Islet of Langerhans (tissue), 1 donor: ENCODE measurements at regions not wholly inside any gene's neighbourhood (a gene's known extent, or its start where the extent isn't known, plus 50 kb on each side); places are given as distances from the start of the nearest gene placed in this dataset.

Experiments
- FAIRE-seq: peaks from one replicate; lab custom pipeline; 2011; peaks lifted over from hg19 to GRCh38; lab: Jason Lieb, UNC

DNA sequence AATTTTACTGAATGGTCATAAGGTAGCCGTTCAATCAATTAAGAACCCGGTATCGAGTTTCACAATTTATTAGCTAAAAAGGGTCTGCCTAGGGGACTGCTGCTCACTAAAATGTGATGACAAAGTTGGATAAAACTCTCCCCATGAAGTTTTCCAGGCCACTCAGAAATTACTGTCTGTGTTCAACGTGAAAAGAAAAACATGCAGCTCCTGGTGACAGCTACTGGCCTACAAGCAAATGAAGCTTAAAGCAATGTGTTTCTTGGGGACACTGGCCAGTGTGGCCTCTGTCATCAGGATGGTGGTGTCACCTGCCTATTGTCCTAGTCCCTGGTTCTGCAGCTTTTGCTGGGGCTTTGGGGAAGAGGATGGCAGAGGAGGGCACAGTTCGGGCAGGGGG is 222.6 kb downstream of the WDR11 start:
- no peak for FAIRE-seq

GRCh38 chr10:121076776-121077715 is 225.9 kb downstream of the WDR11 start:
- no peak for FAIRE-seq

DNA sequence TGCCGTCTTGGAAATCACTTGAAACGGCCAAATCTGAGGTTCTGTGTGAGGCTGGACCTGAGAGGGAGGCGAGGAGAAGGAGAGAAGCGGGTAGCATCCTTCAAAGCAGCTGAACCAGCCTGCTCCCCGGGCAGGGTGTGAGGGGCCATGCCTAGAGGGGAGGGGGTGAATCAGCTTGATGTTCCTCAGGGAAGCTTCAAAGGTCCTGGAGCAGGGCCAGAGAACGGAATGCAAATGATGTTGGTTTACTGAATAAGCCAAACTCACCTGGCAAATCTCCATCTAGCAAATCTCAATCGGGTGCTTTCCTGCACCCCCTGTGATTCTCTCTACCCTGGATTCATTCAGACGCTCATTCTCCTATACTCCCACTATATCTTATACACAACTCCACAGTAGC is 226.9 kb downstream of the WDR11 start:
- no peak for FAIRE-seq

GRCh38 chr10:121078672-121079102 is 227.5 kb downstream of the WDR11 start:
- FAIRE-seq, result no peak

GRCh38 chr10:121079226-121079625 is 228.1 kb downstream of the WDR11 start:
- no peak for FAIRE-seq

DNA sequence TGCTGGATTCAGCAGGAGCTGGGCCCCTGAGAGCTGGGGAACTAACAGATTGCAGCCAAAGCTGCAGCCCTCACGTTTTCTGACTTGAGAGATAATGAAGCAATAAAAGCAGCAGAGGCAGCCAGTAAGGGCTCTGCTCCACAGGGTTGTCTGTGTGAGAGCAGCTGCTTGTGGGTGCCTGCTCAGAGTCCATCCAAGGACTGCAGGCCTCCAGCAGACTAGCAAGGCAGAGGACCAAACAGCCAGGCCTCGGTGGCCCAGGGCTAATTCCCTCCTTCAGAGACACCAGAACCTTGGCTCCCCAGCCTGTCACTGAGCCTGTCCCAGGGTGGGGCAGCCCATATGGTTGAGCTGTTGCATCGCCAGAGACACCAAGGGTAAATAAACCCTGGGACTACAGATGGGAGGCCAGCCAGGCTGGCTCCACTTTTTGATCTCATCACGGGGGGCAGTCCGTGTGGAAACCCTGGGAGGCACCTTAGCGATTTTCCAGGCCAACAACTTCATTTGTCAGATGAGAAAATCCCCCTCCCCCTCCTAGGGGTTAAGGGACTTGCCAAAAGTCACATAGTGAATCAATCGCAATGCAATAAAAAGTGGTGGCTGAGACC is 229.2 kb downstream of the WDR11 start:
- FAIRE-seq, result no peak

DNA sequence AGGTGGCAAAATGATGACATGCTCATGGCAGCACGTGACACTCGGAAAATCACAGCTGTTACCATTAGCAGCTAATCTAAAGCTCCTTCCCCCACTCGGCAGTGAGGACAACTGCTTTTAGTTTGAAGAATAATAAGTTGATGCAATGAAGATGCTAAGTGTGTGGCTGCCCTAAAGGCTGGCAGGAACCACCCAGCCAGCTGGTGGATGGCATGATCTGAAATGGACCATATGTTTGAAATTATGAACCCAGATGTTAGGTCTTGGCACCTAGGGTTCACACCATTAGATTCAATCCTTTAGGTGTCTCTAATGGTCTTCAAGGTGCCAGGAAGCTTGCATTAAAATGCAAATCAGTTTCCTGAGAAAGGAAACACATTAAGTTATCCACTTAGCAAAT is 230.1 kb downstream of the WDR11 start:
- FAIRE-seq, result no peak

GRCh38 chr10:121082984-121083383 is 231.8 kb downstream of the WDR11 start:
- FAIRE-seq, result no peak

- no peak for FAIRE-seq
Observed at GRCh38 chr10:121084016-121084674, 233.0 kb downstream of the WDR11 start.

- no peak for FAIRE-seq
Observed at GRCh38 chr10:121084675-121085070, 233.5 kb downstream of the WDR11 start.

- no peak for FAIRE-seq
Observed at GRCh38 chr10:121085367-121085766, 234.2 kb downstream of the WDR11 start.

DNA sequence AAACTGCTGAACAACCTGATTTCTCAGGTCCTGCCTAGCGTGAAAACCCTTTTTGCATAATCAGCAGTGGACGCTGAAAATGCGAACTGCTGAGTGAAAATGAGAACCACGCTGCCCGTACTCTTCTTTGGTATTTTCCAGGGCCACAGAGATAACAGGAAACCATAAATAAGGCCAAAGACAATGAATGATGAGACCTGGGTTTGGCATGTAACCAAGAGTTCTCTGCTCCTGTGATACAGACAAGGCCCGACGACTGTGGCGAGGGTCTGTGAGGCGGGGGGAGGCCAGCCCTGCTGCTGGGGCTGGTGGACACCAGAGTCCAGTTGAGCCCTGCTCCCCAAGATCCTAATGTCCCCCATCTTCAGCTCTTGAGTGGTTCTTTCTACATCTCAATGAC is 236.0 kb downstream of the WDR11 start:
- FAIRE-seq, result no peak

DNA sequence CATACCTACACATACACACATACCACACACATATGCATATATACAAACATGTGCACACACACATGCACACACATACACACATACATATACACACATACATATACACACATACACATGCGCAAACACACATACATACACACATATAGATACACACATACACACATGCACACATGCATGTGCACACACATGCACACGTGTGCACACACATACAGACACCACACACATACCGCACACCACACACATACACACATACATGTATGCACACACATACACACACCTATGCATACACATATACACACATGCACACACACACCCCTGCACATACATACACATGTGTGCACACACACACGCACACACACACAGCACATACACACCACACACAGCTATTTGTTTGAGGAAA is 236.5 kb downstream of the WDR11 start:
- FAIRE-seq, result no peak

DNA sequence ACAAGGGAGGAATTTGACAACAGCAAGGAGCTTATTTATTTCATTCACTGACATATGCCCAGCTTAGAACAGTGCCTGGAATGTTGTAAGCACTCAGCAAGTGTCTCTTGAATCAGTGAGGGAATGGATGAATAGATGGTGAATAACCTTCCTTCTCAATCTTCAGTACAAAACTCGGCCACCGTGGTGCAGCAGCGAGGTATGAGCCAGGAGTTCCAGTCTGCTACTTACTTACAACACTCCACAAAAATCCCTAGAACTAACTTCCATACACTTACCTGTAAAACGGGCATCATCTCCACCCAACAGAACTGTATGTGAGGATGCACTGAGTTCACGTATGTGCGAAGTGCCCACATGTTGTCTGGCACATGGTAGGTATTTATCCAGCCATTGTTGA is 237.4 kb downstream of the WDR11 start:
- FAIRE-seq, result no peak

DNA sequence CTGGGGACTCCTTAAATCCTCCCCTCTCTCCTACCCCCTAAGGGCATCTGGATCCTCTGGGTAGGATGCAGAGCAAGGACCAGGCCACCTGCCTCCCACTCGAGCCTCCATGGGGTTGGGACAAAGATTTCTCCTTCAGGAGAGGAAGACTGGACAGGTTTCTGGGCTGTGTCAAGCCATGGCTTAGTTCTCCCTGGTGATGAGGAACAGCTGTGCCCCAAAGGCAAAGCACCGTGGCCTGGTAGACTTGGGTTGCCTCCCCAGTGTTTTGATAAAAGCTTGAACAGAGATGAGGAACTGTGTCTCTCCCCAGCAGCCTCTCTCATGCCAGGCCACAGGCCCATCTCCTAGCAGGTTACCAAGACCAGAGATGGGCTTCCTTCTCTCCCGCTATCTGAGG is 238.3 kb downstream of the WDR11 start:
- FAIRE-seq, result no peak

- FAIRE-seq, result no peak
Observed at GRCh38 chr10:121091961-121092719, 241.0 kb downstream of the WDR11 start.

GRCh38 chr10:121092720-121093095 is 241.5 kb downstream of the WDR11 start:
- no peak for FAIRE-seq

DNA sequence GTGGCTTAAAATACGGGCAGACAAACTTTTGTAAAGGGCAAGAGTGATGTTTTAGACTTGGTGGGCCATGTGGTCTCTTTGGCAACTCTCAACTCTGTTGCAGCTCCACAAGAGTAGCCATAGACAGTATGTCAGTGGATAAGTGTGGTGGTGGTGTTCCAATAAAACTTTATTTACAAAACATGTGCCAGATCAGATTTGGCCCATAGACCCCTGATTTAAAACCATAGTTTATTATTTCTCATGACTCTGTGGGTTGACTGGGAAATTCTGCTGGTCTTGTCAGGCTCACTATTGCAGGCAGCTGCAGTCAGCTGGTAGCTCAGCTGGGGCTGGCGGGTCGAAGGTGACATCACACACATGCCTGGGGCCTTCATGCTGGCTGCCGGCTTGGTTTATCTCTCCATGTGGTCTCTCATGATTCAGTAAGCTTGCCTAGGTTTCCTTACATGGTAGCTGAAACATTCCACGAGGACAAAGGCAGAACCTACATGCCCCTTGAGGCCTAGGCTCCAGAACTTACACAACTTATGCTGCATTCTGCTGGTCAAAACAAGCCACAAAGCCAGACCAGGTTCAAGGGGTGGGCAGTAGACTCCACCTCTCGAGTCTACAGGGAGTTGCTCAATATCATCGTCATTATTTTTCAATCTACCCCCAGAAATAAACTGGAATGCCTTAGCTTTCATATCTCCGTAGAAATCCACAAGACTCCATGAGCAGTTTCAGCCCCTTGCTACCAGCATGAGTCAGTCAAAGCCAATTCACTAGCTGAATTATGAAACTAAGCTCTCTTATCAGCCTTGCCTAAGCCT is 245.7 kb downstream of the WDR11 start:
- FAIRE-seq, result no peak

DNA sequence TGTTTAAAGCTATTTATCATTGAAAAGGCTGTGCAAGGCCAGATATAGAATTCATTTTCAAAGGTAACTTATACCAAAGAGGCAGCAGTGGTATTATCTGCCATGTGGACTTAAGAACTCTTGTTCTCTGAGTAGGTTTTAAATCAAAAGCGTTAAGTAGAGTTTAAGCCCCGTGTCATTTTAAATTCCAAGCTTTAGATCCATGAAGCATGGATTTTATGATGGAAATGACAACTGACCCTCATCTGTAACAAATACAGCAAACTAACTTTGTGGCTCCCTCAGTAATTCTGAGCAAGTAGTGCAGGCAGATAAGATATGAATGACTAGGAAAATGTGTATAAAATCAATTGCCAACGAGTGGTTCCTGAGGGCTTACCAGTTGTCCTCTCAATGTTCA is 247.0 kb downstream of the WDR11 start:
- no peak for FAIRE-seq

DNA sequence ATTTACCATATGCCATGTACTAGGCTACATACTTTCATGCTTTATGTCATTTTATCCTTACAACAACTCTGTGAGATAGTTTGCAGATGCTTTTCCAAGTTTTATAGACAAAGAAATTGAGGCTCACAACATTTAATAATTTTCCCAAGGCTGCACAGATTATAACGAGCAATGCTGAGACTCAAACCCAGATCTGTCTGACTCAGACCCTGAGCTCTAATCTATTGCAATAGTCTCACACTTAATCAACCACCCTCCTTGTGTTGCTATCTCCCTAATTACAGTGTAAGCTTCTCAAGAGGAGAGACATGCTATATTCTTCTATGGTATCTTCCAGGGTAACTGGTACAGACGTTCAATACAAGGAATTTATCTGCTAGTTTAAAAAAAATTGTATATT is 247.6 kb downstream of the WDR11 start:
- no peak for FAIRE-seq

GRCh38 chr10:121099181-121099580 is 248.0 kb downstream of the WDR11 start:
- no peak for FAIRE-seq

DNA sequence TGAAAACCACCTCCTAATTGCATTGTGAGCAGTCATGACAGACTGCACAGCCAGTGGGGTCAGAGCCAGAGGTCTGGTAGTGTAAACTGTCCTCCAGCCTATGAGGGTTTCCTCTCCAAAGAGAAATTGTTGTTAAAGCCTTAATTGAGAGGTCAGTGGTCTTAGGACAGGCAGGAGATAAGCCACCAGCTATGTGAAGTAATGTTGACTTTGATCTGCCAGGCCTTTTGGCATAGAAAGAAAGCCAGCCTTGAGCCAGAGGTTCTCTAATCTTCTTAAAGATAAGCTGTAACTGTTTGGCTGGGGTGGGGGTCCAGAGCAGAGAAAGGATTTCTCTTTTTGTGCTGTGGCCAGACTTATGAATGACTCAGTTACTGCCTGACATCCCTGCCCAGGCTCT is 248.4 kb downstream of the WDR11 start:
- FAIRE-seq, result no peak
